Heart left ventricle (tissue), 13 donors: ENCODE measurements at regions not wholly inside any gene's neighbourhood (a gene's known extent, or its start where the extent isn't known, plus 50 kb on each side); places are given as distances from the start of the nearest gene placed in this dataset.

ENCODE experiments used
- POLR2A ChIP-seq, 2 donors: fragments of 450-650 bp; IDR thresholded peaks; one replicate each; pipeline ENCODE4 v1.6.1; 2017; ENCODE audit warnings: antibody characterized with exemption in 2 of 2, mild to moderate bottlenecking in 2 of 2, moderate library complexity in 2 of 2
- TF ChIP-seq, protein P1 (sequence below), 12 donors: fragments of 200-600 bp; sonication (generic) in 4 of 12; IDR thresholded peaks; one replicate each; pipeline versions ENCODE4 v1.5.0 to v1.8.0; 2018 to 2022; ENCODE audit warnings: antibody characterized with exemption in 12 of 12, mild to moderate bottlenecking in 5 of 12
- donor health status: ischemic (EF 13 %, LVEDD 7.1; RV severe dilation, severe dysfunction).
- donor health status: DM: no; HTN: yes; CAD: no.
- donor health status: DM: no; HTN: no; CAD: no.
- donor health status: ischemic (EF 25% LVEDD 6.9; RV normal size, moderate dysfunction).
- donor health status: ischemic (EF 25% LVEDD 5.7; RV mildly dilated, moderate dysfunction).
- donor health status: ischemic (EF 35%, LVEDD 5.7; RV mildly dilated, moderate dysfunction).
- donor health status: nonischemic (EF 11% LVEDD 7.7; RV severe dilation, severe dysfunction).
- donor health status: DM: yes; HTN: yes; CAD: no.
- donor health status: PGD.
- donor health status: ischemic (EF 29% LVEDD 5.4; RV normal size, mild dysfunction).
- donor health status: nonischemic (EF 23%, LVEDD 6.1; RV moderate dilation, normal function).

DNA sequence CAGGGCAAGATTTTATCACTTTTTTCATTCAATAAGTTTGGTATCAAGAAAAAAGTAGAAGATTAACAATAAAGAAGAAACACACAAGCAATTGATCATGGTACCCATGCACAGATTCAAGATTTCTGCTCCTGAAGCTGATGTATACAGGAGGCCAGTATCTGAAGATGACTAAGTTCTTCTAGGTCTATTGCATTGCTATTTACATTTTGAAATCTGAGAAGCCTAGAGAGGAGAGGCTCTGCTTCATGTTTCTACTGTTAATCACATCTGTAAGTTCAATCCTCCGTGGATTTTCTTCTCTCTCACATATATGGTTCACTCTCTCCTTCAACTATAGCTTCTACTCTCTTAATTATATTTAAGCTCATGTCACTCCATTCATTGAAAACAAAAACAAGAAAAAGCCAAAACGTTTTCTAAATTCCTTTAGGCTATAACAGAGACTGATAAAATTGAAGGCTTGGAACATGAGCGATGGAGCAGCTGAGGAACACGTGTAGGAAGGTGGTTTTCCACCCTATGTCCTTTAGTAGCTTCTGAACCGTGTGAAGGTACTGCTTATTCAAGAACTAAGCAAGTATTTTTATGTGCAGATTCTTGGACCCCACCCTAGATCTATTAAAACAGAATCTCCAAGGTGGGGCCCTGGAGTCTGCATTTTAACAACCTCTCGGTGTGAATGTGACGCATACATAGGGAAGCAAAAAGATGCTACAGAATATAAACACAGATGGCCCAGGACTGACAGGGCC, 198.2 kb downstream of the EFNB2 start:
- TF ChIP-seq POLR2A (IDR thresholded peaks at IDR 0.05), result no peak
- TF ChIP-seq, protein P1, sequence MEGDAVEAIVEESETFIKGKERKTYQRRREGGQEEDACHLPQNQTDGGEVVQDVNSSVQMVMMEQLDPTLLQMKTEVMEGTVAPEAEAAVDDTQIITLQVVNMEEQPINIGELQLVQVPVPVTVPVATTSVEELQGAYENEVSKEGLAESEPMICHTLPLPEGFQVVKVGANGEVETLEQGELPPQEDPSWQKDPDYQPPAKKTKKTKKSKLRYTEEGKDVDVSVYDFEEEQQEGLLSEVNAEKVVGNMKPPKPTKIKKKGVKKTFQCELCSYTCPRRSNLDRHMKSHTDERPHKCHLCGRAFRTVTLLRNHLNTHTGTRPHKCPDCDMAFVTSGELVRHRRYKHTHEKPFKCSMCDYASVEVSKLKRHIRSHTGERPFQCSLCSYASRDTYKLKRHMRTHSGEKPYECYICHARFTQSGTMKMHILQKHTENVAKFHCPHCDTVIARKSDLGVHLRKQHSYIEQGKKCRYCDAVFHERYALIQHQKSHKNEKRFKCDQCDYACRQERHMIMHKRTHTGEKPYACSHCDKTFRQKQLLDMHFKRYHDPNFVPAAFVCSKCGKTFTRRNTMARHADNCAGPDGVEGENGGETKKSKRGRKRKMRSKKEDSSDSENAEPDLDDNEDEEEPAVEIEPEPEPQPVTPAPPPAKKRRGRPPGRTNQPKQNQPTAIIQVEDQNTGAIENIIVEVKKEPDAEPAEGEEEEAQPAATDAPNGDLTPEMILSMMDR (IDR thresholded peaks at IDR 0.05), result no peak
